HUES6 (cell line): ENCODE measurements at regions not wholly inside any gene's neighbourhood (a gene's known extent, or its start where the extent isn't known, plus 50 kb on each side); places are given as distances from the start of the nearest gene placed in this dataset.

Experiments
- H3K27ac ChIP-seq: 2 replicates; pipeline ENCODE4 v1.7.0; 2013; ENCODE audit warnings: low read depth, mild to moderate bottlenecking, low read length, inconsistent platforms
- H3K27me3 ChIP-seq: 2 replicates; pipeline ENCODE4 v1.6.1; 2013; ENCODE audit warnings: low read length; ENCODE audit not compliant: control insufficient read depth, insufficient read depth
- H3K36me3 ChIP-seq: 2 replicates; pipeline ENCODE4 v1.6.1; 2013; ENCODE audit warnings: low read length; ENCODE audit not compliant: control insufficient read depth, insufficient read depth
- H3K4me1 ChIP-seq: 2 replicates; pipeline ENCODE4 v1.6.1; 2013; ENCODE audit warnings: low read length; ENCODE audit not compliant: control insufficient read depth, insufficient read depth
- H3K4me3 ChIP-seq: 2 replicates; pipeline ENCODE4 v1.5.1; 2013; ENCODE audit warnings: low read depth, low read length
- H3K9ac ChIP-seq: one replicate; pipeline ENCODE4 v1.6.1; 2013; ENCODE audit warnings: mild to moderate bottlenecking, low read length
- H3K9me3 ChIP-seq: 2 replicates; pipeline ENCODE4 v1.6.1; 2013; ENCODE audit warnings: low read depth, low read length; ENCODE audit not compliant: control insufficient read depth, insufficient read depth

DNA sequence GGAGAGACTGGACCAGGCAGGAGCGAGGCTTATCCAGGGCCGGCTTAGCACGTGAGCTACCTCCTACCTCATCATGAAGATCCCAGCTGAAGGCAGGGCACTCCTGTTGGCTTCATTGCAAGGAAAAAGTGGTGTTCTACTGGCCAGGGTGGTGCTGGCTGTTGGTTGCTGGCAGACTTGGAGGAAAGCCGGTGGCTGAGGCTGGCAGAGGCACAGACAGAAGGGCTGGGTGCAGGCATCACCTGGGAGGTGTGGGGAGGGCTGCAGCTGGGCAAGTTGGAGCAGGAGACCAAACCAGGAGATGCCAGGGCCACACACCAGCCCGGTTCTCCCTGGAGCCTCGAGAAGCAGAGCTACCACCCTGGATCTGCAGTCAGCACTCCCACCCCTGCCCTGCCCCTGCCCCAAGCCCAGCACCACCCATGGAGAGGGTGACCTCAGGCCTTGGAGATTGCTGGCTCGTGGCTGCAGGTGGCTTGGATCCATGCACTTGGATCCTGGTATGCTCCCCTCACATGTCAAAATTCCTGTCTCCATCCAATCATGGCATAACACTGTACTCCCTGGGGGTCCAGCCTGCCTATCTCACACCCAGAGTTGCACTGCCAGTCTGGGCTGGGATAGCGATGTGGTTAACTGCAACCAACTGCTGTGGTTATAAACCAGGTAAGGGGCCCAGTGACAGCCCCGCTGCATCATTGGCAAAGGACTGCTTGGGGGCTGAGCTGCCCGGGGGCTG lies 49.7 kb downstream of the GLI2 start:
- Histone ChIP-seq H3K36me3 (no peaks in the 10 kb centered on the region), H3K9me3 (no peaks in the 10 kb centered on the region), H3K4me1 (peaks cover 67% of the 10 kb centered on the region), H3K9ac (no peak overlapping the region), H3K4me3 (no peak overlapping the region; the same call in 1 of the 2 replicates), H3K27me3 (no peaks in the 10 kb centered on the region), H3K27ac (peak overlapping the region; percentile 78)

DNA sequence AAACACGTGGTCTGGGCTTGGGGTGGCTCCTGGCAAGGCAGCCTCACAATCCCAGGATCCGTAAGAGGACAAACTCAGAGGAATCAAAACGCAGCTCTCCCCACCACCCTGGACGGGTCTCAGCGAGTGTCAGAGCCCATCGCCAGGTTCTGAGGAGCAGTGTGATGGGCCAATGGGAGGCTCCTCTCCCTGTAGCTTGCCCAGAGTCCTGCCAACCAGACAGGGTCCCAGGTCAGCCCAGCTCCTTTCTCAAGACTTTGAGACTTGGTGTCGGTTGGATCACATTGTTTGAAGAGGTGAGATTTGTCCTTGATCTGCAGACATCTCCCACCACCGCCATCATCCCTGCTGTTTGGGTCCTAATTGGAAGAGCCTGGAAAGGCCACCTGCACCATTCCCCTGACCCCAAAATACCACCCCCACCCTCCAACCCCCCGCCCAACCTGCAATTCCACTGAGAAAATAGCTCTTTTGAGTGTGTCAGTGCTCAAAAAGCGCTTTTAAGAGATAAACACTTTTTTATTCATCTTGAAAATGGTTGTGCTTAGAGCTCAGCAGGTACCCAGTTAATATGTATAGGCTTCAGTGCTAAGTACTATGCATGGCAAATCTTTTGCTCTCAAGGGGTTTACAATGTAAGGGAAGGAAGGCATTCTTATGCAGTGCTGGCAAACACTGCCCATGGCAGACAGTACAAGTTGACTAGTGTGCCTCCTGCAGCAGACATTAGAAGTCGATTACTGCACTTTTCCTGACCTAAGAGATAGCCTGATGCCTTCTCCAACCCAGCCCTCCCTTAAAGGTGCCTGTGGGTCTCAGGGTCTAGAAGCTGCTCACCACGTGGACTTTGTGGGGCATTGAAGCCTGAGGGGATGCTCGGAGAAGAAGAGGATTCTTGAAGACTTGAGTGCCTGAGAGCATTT lies 50.6 kb downstream of the GLI2 start:
- Histone ChIP-seq H3K4me3 (0 out of 2 replicates have a peak overlapping the region, but pooled peaks have one; percentile 14), H3K36me3 (no peaks in the 10 kb centered on the region), H3K9ac (peak overlapping the region; percentile 16), H3K27me3 (no peaks in the 10 kb centered on the region), H3K27ac (peak overlapping the region; percentile 78), H3K4me1 (peaks cover 72% of the 10 kb centered on the region), H3K9me3 (no peaks in the 10 kb centered on the region)

DNA sequence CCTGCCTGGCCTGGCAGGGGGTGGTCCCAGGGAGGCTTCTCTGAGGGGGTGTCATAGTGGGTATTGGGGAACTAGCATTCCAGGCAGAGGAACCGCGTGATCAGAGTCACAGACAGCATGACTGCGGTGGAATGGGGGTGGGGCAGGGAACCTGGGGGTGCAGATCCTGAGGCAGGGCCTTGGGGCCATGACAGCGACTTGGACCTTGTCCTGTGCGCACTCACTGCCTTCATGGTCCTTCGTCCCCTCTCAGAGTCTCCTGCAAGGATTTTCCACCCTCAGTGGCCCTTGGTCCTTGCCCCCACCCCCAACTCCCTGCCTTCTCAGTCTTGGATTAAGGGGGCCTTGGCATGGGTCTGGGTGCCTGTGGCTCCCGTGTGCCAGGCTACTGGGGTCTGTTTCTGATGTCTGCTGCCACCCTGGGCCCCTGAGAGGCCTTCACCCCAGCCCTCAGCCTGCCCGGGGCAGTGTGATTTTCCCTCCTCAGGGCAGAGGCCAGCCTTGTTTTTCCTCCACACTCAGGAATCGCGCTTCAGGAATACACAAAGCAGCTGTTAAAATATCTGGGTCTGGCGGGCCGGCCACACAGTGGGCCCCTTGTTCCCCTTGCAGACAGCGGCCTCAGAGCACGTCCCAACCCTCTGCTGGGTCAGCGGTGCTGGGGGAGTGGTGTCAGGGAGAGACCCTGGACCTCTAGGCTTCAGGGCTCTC lies 51.6 kb downstream of the GLI2 start:
- no peaks in the 10 kb centered on the region for H3K9me3 ChIP-seq
- no peak overlapping the region for H3K4me3 ChIP-seq
- no peaks in the 10 kb centered on the region for H3K36me3 ChIP-seq
- H3K27me3 ChIP-seq = no peaks in the 10 kb centered on the region
- H3K27ac ChIP-seq = peak overlapping the region; percentile 36
- H3K4me1 ChIP-seq = peaks cover 81% of the 10 kb centered on the region
- H3K9ac ChIP-seq = no peak overlapping the region

DNA sequence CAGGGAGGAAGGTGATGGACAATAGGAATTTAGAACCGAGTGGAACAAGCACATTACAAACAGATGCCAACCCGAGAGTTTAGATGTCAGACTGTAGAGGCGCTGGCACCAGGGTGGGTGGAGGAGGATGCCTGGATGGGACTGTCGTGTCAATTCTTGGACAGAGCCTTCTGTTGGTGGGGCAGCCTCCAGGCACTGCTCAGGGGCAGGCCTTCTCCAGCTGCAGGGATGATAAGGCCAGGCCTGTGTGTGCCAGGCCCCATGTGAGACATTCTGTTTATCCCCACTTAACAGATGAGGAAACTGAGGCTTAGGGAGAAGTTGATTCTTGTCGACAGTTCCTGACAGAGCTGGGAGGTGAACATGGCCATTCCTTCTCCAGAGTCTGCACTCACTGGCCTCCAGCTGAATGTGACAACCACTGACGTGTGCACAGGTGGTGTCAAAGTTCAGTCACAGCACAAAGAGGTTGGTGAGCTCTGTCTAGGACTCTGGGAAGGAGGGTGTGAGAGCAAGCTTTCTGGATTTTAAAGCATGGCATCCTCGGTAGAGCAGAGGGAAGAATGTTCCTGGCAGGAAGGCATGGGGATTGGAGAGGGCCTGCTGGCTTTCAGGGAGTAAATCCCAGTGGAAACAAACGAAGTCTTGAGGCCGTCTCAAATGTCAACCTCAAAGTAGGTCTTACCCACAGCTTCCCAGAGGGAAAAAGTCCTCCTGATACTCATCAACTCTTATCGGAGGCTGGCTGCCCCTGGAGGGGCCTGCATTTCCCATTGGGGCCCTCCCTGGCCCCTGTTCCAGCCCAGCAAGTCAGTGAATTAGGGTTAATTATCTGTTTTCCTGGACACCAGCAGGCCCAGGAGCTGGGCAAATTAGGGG lies 52.4 kb downstream of the GLI2 start:
- H3K9ac ChIP-seq = no peak overlapping the region

DNA sequence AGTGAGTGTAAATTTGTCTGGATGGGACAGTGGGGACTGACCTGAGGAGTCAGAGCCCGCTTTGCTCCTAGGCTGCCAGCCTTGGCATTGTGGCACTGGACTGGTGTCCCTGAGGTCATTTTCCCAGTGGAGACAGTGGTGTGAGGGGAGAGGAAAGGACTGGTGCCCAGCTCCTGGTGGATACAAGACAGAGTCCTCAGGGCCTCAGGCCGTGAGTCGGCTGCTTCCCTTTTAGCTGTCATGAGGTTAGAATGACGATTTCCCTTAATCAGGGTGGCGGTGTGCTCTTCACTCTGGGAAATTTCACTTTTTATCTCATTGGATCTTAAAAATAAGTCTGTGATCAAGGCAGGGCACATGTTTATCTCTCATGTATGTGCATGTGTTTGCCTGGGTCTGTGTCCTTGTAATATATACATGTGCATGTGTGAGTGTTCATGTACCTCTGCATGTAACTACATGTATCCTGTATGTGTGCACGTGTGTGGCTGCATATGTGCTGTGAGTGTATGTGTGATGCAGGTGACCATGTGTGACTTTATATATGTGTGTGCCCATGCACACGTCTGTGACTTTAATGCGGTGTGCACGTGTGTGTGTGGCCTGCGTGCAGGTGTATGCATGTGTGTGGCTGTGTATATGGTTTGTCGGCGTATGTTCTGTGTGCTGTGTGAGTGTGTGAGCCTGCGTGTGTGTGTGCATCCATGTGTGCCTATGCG lies 55.7 kb downstream of the GLI2 start:
- Histone ChIP-seq H3K27me3 (no peaks in the 10 kb centered on the region), H3K9me3 (no peaks in the 10 kb centered on the region), H3K9ac (no peak overlapping the region), H3K4me3 (no peak overlapping the region), H3K27ac (0 out of 2 replicates have a peak overlapping the region, but pooled peaks have one; percentile 15), H3K4me1 (peaks cover 69% of the 10 kb centered on the region), H3K36me3 (no peaks in the 10 kb centered on the region)

More for the DNA sequence above, 52.4 kb downstream of the GLI2 start:
- H3K27ac ChIP-seq = peak overlapping the region; percentile 36; the same call in 1 of the 2 replicates
- H3K9me3 ChIP-seq = no peaks in the 10 kb centered on the region
- peaks cover 77% of the 10 kb centered on the region for H3K4me1 ChIP-seq
- H3K36me3 ChIP-seq = no peaks in the 10 kb centered on the region
- no peak overlapping the region for H3K4me3 ChIP-seq
- H3K27me3 ChIP-seq = no peaks in the 10 kb centered on the region

DNA sequence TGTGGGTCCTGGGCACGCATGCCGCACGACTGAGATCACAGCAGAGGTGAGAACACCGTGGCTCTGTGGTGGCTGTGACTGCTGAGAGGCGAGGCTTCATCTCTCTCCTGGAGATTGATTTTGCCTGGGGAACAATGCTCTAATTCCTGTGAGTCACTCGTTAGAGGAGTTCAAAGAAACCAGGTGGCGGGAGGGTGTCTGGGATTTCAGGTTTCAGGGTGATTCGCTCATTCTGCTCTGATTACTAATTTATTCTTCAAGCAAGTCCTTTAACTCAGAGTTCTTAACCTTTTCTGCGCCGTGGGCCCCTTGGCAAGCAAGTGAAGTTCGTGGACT lies 56.3 kb downstream of the GLI2 start:
- Histone ChIP-seq H3K27me3 (no peaks in the 10 kb centered on the region), H3K9ac (no peak overlapping the region), H3K9me3 (no peaks in the 10 kb centered on the region), H3K36me3 (no peaks in the 10 kb centered on the region), H3K4me1 (peaks cover 71% of the 10 kb centered on the region), H3K27ac (no peak overlapping the region), H3K4me3 (no peak overlapping the region)

DNA sequence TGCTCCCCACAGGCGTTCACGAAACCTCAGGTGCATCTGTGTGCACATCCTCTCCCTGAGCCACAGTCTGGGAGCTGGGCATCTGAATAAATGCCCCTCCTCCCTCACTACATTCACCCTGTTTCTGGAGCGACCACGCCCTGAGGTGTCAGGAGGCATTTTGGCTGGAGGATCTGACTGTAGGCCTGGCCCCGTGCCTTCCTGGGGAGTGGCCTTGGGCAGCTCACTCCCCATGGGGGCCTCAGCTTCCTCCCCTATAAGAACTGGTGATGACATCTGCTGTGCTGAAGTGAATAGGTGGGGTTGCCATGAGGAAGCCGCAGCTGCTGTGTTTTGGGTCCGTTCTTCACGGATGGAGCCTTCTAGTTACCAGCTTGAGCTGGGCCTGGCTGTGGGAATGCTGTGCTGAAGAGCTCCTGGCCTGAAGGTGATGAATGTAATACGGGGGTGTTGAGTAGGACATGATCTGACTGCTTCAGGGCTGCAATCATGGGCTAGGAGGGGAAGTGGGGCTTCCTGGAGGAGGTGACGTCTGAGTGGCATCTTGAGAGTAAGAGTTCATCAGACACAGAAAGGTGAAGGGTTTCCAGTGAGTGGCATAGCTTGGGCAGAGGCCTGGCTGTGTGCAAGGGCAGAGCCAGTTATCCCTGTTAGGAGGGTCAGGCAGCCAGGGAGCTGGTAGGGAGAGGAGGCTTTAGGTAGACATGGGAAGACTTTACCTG lies 58.2 kb downstream of the GLI2 start:
- no peak overlapping the region for H3K9ac ChIP-seq
- H3K27ac ChIP-seq = no peak overlapping the region
- peaks cover 72% of the 10 kb centered on the region for H3K4me1 ChIP-seq
- no peaks in the 10 kb centered on the region for H3K9me3 ChIP-seq
- H3K27me3 ChIP-seq = no peaks in the 10 kb centered on the region
- no peak overlapping the region for H3K4me3 ChIP-seq
- no peaks in the 10 kb centered on the region for H3K36me3 ChIP-seq

DNA sequence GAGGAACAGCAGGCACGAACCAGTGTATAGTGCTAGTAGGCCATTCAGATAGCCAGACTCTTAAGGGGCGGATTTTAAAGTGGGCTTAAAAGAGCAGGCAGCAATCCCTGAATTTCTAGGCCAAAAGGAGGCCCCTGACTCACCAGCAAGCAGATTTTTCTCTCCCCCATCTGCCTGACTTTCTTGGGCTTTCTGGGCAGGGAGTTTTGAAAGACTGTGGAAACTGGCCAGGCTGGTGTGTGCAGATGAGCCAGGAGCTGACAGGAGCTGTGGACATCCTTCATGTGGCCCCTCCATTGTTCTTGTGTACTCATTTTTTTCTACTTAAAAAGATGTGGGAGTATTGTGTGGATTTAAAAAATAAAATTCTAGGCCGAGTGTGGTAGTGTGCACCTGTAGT lies 59.0 kb downstream of the GLI2 start:
- Histone ChIP-seq H3K4me1 (peaks cover 73% of the 10 kb centered on the region), H3K27me3 (no peaks in the 10 kb centered on the region)

DNA sequence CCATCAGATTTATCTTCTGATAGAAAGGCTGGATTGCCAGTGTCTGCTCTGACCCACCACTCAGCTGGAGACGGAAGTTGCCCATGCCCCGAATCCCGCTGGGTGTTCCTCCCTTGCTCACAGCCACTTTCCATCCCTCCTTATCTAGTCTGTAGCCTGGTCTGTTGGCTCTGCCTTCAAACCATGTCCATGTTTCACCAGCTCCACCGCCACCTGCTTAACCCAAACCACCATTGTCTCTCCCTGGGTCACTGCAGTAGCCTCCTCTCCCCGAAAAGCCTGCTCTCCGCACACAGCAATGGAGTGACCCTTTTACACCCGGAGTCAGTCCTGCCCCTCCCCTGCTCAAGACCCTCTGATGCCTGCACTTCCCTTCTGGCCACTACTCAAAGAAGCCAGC lies 60.4 kb downstream of the GLI2 start:
- Histone ChIP-seq H3K9ac (no peak overlapping the region), H3K27me3 (no peaks in the 10 kb centered on the region), H3K27ac (no peak overlapping the region), H3K4me3 (no peak overlapping the region), H3K9me3 (no peaks in the 10 kb centered on the region), H3K4me1 (peaks cover 63% of the 10 kb centered on the region), H3K36me3 (0 out of 2 replicates have a peak, but pooled peaks cover 5% of the 10 kb centered on the region)

More for the DNA sequence above, 59.0 kb downstream of the GLI2 start:
- Histone ChIP-seq H3K4me3 (no peak overlapping the region), H3K9me3 (no peaks in the 10 kb centered on the region), H3K9ac (no peak overlapping the region), H3K36me3 (0 out of 2 replicates have a peak, but pooled peaks cover under 1% of the 10 kb centered on the region), H3K27ac (no peak overlapping the region)
